GM23338 (cell line): ENCODE measurements at regions not wholly inside any gene's neighbourhood (a gene's known extent, or its start where the extent isn't known, plus 50 kb on each side); places are given as distances from the start of the nearest gene placed in this dataset.
"Not testable (repeated sequence)": the region's sequence is repeated elsewhere in the genome, so short reads cannot be mapped to it uniquely, and the experiment has no call there.

Experiments used
- ATAC-seq: fragments of 200-7000 bp; cut with Tn5 transposase; 3 replicates; pipeline ENCODE4 v1.9.1; 2020
- DNase-seq: peaks from one replicate; pipeline ENCODE4 v3.0.0-alpha.2; 2015; ENCODE audit warnings: low spot score
- H2AFZ ChIP-seq: fragments of 200-600 bp; sonication (generic); 2 replicates; pipeline ENCODE4 v1.8.0; 2016; ENCODE audit warnings: antibody characterized with exemption, mild to moderate bottlenecking, moderate library complexity
- H3F3A ChIP-seq: fragments of 200-600 bp; sonication (generic); replicated peaks from 2 replicates; pipeline ENCODE4 v1.8.0; 2017; ENCODE audit warnings: antibody characterized with exemption, mixed run types, low read depth
- H3K27ac ChIP-seq: fragments of 200-600 bp; sonication (generic); 2 replicates; pipeline ENCODE4 v1.6.1; 2016; ENCODE audit warnings: low read depth
- H3K27me3 ChIP-seq: fragments of 200-600 bp; sonication (generic); 2 replicates; pipeline ENCODE4 v1.8.0; 2016; ENCODE audit warnings: mild to moderate bottlenecking, mixed run types, moderate library complexity; ENCODE audit not compliant: insufficient read depth
- H3K36me3 ChIP-seq: fragments of 200-600 bp; sonication (generic); 2 replicates; pipeline ENCODE4 v1.8.0; 2016; ENCODE audit warnings: mild to moderate bottlenecking; ENCODE audit not compliant: insufficient read depth
- H3K4me1 ChIP-seq: fragments of 200-600 bp; sonication (generic); 2 replicates; pipeline ENCODE4 v1.8.0; 2016; ENCODE audit warnings: mild to moderate bottlenecking, moderate library complexity; ENCODE audit not compliant: insufficient read depth
- H3K4me2 ChIP-seq: fragments of 200-600 bp; sonication (generic); 2 replicates; pipeline ENCODE4 v1.7.1; 2017; ENCODE audit warnings: mixed run types
- H3K4me3 ChIP-seq: fragments of 200-600 bp; sonication (generic); 2 replicates; pipeline ENCODE4 v1.6.1; 2016; ENCODE audit warnings: mixed run types
- H3K79me2 ChIP-seq: fragments of 200-600 bp; sonication (generic); replicated peaks from 2 replicates; pipeline ENCODE4 v1.8.0; 2017; ENCODE audit warnings: mild to moderate bottlenecking; ENCODE audit not compliant: insufficient read depth
- H3K9me2 ChIP-seq: fragments of 200-600 bp; sonication (generic); 2 replicates; pipeline ENCODE4 v1.8.0; 2017; ENCODE audit not compliant: insufficient read depth
- H4K20me1 ChIP-seq: fragments of 200-600 bp; sonication (generic); replicated peaks from 2 replicates; pipeline ENCODE4 v1.8.0; 2017; ENCODE audit warnings: mild to moderate bottlenecking; ENCODE audit not compliant: insufficient read depth
- H3K27ac Mint-ChIP-seq: 2 replicates; pipeline ENCODE4 v1.8.0; 2020; ENCODE audit warnings: inconsistent platforms, mild to moderate bottlenecking, moderate library complexity, mixed read lengths
- H3K27me3 Mint-ChIP-seq: 3 replicates; pipeline ENCODE4 v1.8.0; 2022; ENCODE audit warnings: low read depth, mild to moderate bottlenecking, moderate library complexity, mixed read lengths, inconsistent platforms; ENCODE audit not compliant: insufficient read depth, poor library complexity
- H3K36me3 Mint-ChIP-seq: 3 replicates; pipeline ENCODE4 v1.8.0; 2021; ENCODE audit warnings: low read depth, mild to moderate bottlenecking, inconsistent platforms, moderate library complexity, mixed read lengths
- H3K4me1 Mint-ChIP-seq: 3 replicates; pipeline ENCODE4 v1.8.0; 2020; ENCODE audit warnings: mild to moderate bottlenecking, inconsistent platforms, mixed read lengths
- H3K4me3 Mint-ChIP-seq: 3 replicates; pipeline ENCODE4 v1.8.0; 2021; ENCODE audit warnings: moderate library complexity, mild to moderate bottlenecking, inconsistent platforms, mixed read lengths
- H3K9me3 Mint-ChIP-seq: 3 replicates; pipeline ENCODE4 v1.8.0; 2020; ENCODE audit warnings: moderate library complexity, mild to moderate bottlenecking, inconsistent platforms, mixed read lengths
- CREB1 ChIP-seq: fragments of 250-450 bp; sonication (Bioruptor Pico); IDR thresholded peaks from 2 replicates; pipeline ENCODE4 v1.5.0; 2020; ENCODE audit warnings: low read depth, mild to moderate bottlenecking, moderate library complexity
- CTCF ChIP-seq, 2 experiments: fragments of 200-600 bp in 1 of 2; sonication (generic) in 1 of 2; conservative IDR thresholded peaks; 2 replicates each; pipeline versions ENCODE4 v1.5.1 to v1.6.1; 2016 to 2017; ENCODE audit warnings: antibody characterized with exemption in 2 of 2, low read depth in 2 of 2, mild to moderate bottlenecking in 2 of 2, moderate library complexity in 1 of 2
- ETS1 ChIP-seq: IDR thresholded peaks from 2 replicates; pipeline ENCODE4 v1.6.1; 2016; ENCODE audit warnings: antibody characterized with exemption
- EZH2 ChIP-seq: fragments of 200-600 bp; sonication (generic); IDR thresholded peaks from one replicate; pipeline ENCODE4 v1.8.0; 2017; ENCODE audit warnings: antibody characterized with exemption, mild to moderate bottlenecking, low read depth; ENCODE audit not compliant: unreplicated experiment
- EZH2phosphoT487 ChIP-seq: fragments of 200-600 bp; sonication (generic); IDR thresholded peaks from one replicate; pipeline ENCODE4 v1.8.1; 2018; ENCODE audit warnings: antibody characterized with exemption; ENCODE audit not compliant: unreplicated experiment
- JUNB ChIP-seq: IDR thresholded peaks from one replicate; pipeline ENCODE4 v1.6.1; 2016; ENCODE audit warnings: antibody characterized with exemption; ENCODE audit not compliant: unreplicated experiment
- POLR2AphosphoS5 ChIP-seq: IDR thresholded peaks from 2 replicates; pipeline ENCODE4 v1.6.1; 2016; ENCODE audit warnings: antibody characterized with exemption, low read depth
- ZNF114 ChIP-seq: fragments of 250-450 bp; sonication (Bioruptor Pico); IDR thresholded peaks from 2 replicates; pipeline ENCODE4 v1.5.0; 2020; ENCODE audit warnings: mild to moderate bottlenecking, moderate library complexity
- TF ChIP-seq, protein P1 (sequence below): IDR thresholded peaks from one replicate; pipeline ENCODE4 v1.6.1; 2018; ENCODE audit warnings: antibody characterized with exemption; ENCODE audit not compliant: unreplicated experiment
- TF ChIP-seq, protein P2 (sequence below): fragments of 250-450 bp; sonication (Bioruptor Pico); IDR thresholded peaks from 2 replicates; pipeline ENCODE4 v1.5.0; 2020; ENCODE audit warnings: mild to moderate bottlenecking, moderate library complexity

DNA sequence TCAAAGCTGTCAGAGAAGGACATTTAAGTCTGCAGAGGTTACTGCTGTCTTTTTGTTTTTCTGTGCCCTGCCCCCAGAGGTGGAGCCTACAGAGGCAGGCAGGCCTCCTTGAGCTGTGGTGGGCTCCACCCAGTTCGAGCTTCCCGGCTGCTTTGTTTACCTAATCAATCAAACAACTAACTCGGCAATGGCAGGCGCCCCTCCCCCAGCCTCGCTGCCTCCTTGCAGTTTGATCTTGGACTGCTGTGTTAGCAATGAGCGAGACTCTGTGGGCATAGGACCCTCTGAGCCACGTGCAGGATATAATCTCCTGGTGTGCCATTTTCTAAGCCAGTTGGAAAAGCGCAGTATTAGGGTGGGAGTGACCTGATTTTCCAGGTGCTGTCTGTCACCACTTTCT is 201.8 kb upstream of the ETAA1 start:
- H3K4me3 Mint-ChIP-seq, ATAC-seq, H3K27ac Mint-ChIP-seq, H3K27me3 Mint-ChIP-seq, H3K27me3 ChIP-seq, H3K79me2 ChIP-seq, H3K4me1 ChIP-seq, H3K4me3 ChIP-seq, H2AFZ ChIP-seq, H4K20me1 ChIP-seq, H3K27ac ChIP-seq, H3K36me3 ChIP-seq, DNase-seq, H3F3A ChIP-seq, H3K9me2 ChIP-seq, H3K4me1 Mint-ChIP-seq, H3K4me2 ChIP-seq: not testable (repeated sequence)
- Mint-ChIP-seq H3K36me3 (peaks cover 26% of the 10 kb centered on the region), H3K9me3 (peaks cover 42% of the 10 kb centered on the region)

- no peak overlapping the region for H3K4me2 ChIP-seq
- no peaks in the 10 kb centered on the region for H3F3A ChIP-seq
- peaks cover 2% of the 10 kb centered on the region for H3K27me3 Mint-ChIP-seq
- H4K20me1 ChIP-seq, result no peaks in the 10 kb centered on the region
- ATAC-seq (no peak), DNase-seq (no peak)
- H3K27ac Mint-ChIP-seq, result no peak overlapping the region
- H3K27ac ChIP-seq, result no peak overlapping the region
- H3K27me3 ChIP-seq, result no peaks in the 10 kb centered on the region
- no peak overlapping the region for H3K4me3 Mint-ChIP-seq
- no peak overlapping the region for H2AFZ ChIP-seq
- no peaks in the 10 kb centered on the region for H3K4me1 Mint-ChIP-seq
- H3K36me3 ChIP-seq, result no peaks in the 10 kb centered on the region
- H3K9me3 Mint-ChIP-seq, result peaks cover 4% of the 10 kb centered on the region; the same call in 2 of the 3 replicates
- H3K79me2 ChIP-seq, result no peaks in the 10 kb centered on the region
- H3K9me2 ChIP-seq, result peaks cover 4% of the 10 kb centered on the region; the same call in 1 of the 2 replicates
- no peaks in the 10 kb centered on the region for H3K4me1 ChIP-seq
- H3K36me3 Mint-ChIP-seq, result peaks cover 5% of the 10 kb centered on the region; the same call in 2 of the 3 replicates
- H3K4me3 ChIP-seq, result no peak overlapping the region
- TF ChIP-seq CREB1 (no peak), CTCF (conservative IDR thresholded peaks at IDR 0.05; ENCODE audit: low read depth in 2 of 2) (no peak), ETS1 (no peak), ZNF114 (CRISPR knock-in tag) (no peak), JUNB (no peak), EZH2phosphoT487 (no peak), EZH2 (no peak), POLR2AphosphoS5 (no peak)
- TF ChIP-seq, protein P1, sequence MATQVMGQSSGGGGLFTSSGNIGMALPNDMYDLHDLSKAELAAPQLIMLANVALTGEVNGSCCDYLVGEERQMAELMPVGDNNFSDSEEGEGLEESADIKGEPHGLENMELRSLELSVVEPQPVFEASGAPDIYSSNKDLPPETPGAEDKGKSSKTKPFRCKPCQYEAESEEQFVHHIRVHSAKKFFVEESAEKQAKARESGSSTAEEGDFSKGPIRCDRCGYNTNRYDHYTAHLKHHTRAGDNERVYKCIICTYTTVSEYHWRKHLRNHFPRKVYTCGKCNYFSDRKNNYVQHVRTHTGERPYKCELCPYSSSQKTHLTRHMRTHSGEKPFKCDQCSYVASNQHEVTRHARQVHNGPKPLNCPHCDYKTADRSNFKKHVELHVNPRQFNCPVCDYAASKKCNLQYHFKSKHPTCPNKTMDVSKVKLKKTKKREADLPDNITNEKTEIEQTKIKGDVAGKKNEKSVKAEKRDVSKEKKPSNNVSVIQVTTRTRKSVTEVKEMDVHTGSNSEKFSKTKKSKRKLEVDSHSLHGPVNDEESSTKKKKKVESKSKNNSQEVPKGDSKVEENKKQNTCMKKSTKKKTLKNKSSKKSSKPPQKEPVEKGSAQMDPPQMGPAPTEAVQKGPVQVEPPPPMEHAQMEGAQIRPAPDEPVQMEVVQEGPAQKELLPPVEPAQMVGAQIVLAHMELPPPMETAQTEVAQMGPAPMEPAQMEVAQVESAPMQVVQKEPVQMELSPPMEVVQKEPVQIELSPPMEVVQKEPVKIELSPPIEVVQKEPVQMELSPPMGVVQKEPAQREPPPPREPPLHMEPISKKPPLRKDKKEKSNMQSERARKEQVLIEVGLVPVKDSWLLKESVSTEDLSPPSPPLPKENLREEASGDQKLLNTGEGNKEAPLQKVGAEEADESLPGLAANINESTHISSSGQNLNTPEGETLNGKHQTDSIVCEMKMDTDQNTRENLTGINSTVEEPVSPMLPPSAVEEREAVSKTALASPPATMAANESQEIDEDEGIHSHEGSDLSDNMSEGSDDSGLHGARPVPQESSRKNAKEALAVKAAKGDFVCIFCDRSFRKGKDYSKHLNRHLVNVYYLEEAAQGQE, result no peak
- TF ChIP-seq, protein P2, sequence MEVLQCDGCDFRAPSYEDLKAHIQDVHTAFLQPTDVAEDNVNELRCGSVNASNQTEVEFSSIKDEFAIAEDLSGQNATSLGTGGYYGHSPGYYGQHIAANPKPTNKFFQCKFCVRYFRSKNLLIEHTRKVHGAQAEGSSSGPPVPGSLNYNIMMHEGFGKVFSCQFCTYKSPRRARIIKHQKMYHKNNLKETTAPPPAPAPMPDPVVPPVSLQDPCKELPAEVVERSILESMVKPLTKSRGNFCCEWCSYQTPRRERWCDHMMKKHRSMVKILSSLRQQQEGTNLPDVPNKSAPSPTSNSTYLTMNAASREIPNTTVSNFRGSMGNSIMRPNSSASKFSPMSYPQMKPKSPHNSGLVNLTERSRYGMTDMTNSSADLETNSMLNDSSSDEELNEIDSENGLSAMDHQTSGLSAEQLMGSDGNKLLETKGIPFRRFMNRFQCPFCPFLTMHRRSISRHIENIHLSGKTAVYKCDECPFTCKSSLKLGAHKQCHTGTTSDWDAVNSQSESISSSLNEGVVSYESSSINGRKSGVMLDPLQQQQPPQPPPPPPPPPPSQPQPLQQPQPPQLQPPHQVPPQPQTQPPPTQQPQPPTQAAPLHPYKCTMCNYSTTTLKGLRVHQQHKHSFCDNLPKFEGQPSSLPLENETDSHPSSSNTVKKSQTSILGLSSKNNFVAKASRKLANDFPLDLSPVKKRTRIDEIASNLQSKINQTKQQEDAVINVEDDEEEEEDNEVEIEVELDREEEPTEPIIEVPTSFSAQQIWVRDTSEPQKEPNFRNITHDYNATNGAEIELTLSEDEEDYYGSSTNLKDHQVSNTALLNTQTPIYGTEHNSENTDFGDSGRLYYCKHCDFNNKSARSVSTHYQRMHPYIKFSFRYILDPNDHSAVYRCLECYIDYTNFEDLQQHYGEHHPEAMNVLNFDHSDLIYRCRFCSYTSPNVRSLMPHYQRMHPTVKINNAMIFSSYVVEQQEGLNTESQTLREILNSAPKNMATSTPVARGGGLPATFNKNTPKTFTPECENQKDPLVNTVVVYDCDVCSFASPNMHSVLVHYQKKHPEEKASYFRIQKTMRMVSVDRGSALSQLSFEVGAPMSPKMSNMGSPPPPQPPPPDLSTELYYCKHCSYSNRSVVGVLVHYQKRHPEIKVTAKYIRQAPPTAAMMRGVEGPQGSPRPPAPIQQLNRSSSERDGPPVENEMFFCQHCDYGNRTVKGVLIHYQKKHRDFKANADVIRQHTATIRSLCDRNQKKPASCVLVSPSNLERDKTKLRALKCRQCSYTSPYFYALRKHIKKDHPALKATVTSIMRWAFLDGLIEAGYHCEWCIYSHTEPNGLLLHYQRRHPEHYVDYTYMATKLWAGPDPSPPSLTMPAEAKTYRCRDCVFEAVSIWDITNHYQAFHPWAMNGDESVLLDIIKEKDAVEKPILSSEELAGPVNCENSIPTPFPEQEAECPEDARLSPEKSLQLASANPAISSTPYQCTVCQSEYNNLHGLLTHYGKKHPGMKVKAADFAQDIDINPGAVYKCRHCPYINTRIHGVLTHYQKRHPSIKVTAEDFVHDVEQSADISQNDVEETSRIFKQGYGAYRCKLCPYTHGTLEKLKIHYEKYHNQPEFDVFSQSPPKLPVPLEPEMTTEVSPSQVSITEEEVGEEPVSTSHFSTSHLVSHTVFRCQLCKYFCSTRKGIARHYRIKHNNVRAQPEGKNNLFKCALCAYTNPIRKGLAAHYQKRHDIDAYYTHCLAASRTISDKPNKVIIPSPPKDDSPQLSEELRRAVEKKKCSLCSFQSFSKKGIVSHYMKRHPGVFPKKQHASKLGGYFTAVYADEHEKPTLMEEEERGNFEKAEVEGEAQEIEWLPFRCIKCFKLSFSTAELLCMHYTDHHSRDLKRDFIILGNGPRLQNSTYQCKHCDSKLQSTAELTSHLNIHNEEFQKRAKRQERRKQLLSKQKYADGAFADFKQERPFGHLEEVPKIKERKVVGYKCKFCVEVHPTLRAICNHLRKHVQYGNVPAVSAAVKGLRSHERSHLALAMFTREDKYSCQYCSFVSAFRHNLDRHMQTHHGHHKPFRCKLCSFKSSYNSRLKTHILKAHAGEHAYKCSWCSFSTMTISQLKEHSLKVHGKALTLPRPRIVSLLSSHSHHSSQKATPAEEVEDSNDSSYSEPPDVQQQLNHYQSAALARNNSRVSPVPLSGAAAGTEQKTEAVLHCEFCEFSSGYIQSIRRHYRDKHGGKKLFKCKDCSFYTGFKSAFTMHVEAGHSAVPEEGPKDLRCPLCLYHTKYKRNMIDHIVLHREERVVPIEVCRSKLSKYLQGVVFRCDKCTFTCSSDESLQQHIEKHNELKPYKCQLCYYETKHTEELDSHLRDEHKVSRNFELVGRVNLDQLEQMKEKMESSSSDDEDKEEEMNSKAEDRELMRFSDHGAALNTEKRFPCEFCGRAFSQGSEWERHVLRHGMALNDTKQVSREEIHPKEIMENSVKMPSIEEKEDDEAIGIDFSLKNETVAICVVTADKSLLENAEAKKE (CRISPR knock-in tag), result no peak
Observed at GRCh38 chr2:67201521-67201920, 195.6 kb upstream of the ETAA1 start.
